ENCODE measurements at regions not wholly inside any gene's neighbourhood (a gene's known extent, or its start where the extent isn't known, plus 50 kb on each side); places are given as distances from the start of the nearest gene placed in this dataset.

DNA sequence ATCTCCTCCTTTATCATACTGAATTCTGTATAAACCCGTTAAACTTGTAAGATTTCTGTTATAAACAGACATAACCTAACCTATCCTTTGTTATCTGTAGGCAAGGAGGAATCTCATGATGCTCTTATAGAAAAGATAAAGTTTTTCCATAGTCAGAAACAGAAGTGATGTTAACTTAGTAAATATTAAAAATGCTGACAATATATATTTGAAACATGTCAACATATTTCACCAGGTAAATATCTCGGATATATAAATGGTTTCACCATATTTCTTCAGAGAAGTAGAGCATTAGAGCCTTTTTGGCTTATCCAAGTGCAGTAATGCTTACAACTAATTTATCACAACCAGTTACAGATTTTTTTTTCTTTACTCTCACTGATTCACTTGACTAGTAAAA is 625.9 kb downstream of the PDHA2 start:
- ChIA-PET CTCF (no interaction called here), POLR2A (no interaction called here)
- TF ChIP-seq CTCF (IDR thresholded peaks at IDR 0.05; ENCODE audit: insufficient read depth in 1 of 2, low read depth in 1 of 2, low read length in 1 of 2, severe bottlenecking in 1 of 2, unreplicated experiment in 1 of 2), result no peak
- no peak overlapping the region for H3K27ac Mint-ChIP-seq (ENCODE audit: unreplicated experiment)
- H3K27me3 Mint-ChIP-seq (ENCODE audit: insufficient read depth, unreplicated experiment), result no peaks in the 10 kb centered on the region
- Histone ChIP-seq H3K4me3 (ENCODE audit: low read depth, low read length) (no peak overlapping the region), H3K4me1 (no peaks in the 10 kb centered on the region), H3K9me3 (no peaks in the 10 kb centered on the region), H3K27me3 (replicated peaks; ENCODE audit: control insufficient read depth, insufficient read depth, low read length) (no peaks in the 10 kb centered on the region), H3K36me3 (ENCODE audit: control insufficient read depth, insufficient read depth, low read length) (no peaks in the 10 kb centered on the region)
- intact Hi-C loops (cut with micrococcal nuclease; ENCODE audit: unreplicated experiment), result no loop called here
- no peaks in the 10 kb centered on the region for H3K4me1 Mint-ChIP-seq (ENCODE audit: low read depth, unreplicated experiment)
- no peak overlapping the region for H3K4me3 Mint-ChIP-seq (ENCODE audit: unreplicated experiment)
- no peaks in the 10 kb centered on the region for H3K36me3 Mint-ChIP-seq (ENCODE audit: insufficient read depth, unreplicated experiment)
- H3K9me3 Mint-ChIP-seq (ENCODE audit: unreplicated experiment), result no peaks in the 10 kb centered on the region
- no TSS peak for BruUV-seq (replicated peaks)
- no peak for DNase-seq

GRCh38 chr4:96471956-96472867 is 632.3 kb downstream of the PDHA2 start:
- H3K4me1 ChIP-seq, result no peaks in the 10 kb centered on the region
- ChIA-PET POLR2A (no interaction called here), CTCF (no interaction called here)
- no peaks in the 10 kb centered on the region for H3K9me3 Mint-ChIP-seq (ENCODE audit: unreplicated experiment)
- H3K36me3 ChIP-seq (ENCODE audit: control insufficient read depth, insufficient read depth, low read length), result no peaks in the 10 kb centered on the region
- TF ChIP-seq CTCF (IDR thresholded peaks at IDR 0.05; ENCODE audit: insufficient read depth in 1 of 2, low read depth in 1 of 2, low read length in 1 of 2, severe bottlenecking in 1 of 2, unreplicated experiment in 1 of 2), result no peak
- H3K27ac Mint-ChIP-seq (ENCODE audit: unreplicated experiment), result no peak overlapping the region
- no peaks in the 10 kb centered on the region for H3K27me3 ChIP-seq (replicated peaks; ENCODE audit: control insufficient read depth, insufficient read depth, low read length)
- intact Hi-C loops (cut with micrococcal nuclease; ENCODE audit: unreplicated experiment), result no loop called here
- H3K9me3 ChIP-seq, result no peaks in the 10 kb centered on the region
- peaks cover 7% of the 10 kb centered on the region for H3K4me1 Mint-ChIP-seq (ENCODE audit: low read depth, unreplicated experiment)
- no peak for DNase-seq
- no peaks in the 10 kb centered on the region for H3K27me3 Mint-ChIP-seq (ENCODE audit: insufficient read depth, unreplicated experiment)
- no peak overlapping the region for H3K4me3 ChIP-seq (ENCODE audit: low read depth, low read length)
- H3K36me3 Mint-ChIP-seq (ENCODE audit: insufficient read depth, unreplicated experiment), result no peaks in the 10 kb centered on the region
- no peak overlapping the region for H3K4me3 Mint-ChIP-seq (ENCODE audit: unreplicated experiment)
- BruUV-seq (replicated peaks), result no TSS peak

DNA sequence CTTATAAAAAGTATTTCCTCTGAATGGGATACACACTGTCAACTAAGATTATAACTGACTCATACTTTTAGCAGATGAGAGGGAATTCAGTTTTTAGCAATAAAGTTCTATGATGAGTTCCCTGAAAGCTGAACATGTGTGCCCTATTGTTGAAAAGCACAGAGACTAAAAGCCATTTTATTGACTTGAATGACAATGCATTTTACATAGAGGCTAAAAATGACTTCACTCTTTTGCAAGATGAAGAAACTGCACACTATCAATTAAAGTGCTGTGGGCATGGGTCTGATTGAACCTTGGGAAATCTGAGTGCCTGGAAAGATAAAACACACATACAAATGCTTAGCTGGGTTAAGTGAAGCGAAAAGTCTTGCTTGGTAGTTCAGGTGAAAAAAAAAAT is 633.4 kb downstream of the PDHA2 start:
- H3K27me3 ChIP-seq (replicated peaks; ENCODE audit: control insufficient read depth, insufficient read depth, low read length), result no peaks in the 10 kb centered on the region
- POLR2A ChIA-PET, result no interaction called here
- no peaks in the 10 kb centered on the region for H3K36me3 Mint-ChIP-seq (ENCODE audit: insufficient read depth, unreplicated experiment)
- no peak overlapping the region for H3K27ac Mint-ChIP-seq (ENCODE audit: unreplicated experiment)
- H3K4me1 ChIP-seq, result no peaks in the 10 kb centered on the region
- H3K27me3 Mint-ChIP-seq (ENCODE audit: insufficient read depth, unreplicated experiment), result no peaks in the 10 kb centered on the region
- no peak overlapping the region for H3K4me3 Mint-ChIP-seq (ENCODE audit: unreplicated experiment)
- intact Hi-C loops (cut with micrococcal nuclease; ENCODE audit: unreplicated experiment), result no loop called here
- CTCF ChIA-PET, result no interaction called here
- DNase-seq, result no peak
- no TSS peak for BruUV-seq (replicated peaks)
- H3K9me3 Mint-ChIP-seq (ENCODE audit: unreplicated experiment), result no peaks in the 10 kb centered on the region
- no peaks in the 10 kb centered on the region for H3K36me3 ChIP-seq (ENCODE audit: control insufficient read depth, insufficient read depth, low read length)
- H3K9me3 ChIP-seq, result no peaks in the 10 kb centered on the region
- peaks cover 7% of the 10 kb centered on the region for H3K4me1 Mint-ChIP-seq (ENCODE audit: low read depth, unreplicated experiment)
- no peak overlapping the region for H3K4me3 ChIP-seq (ENCODE audit: low read depth, low read length)
- TF ChIP-seq CTCF (IDR thresholded peaks at IDR 0.05; ENCODE audit: insufficient read depth in 1 of 2, low read depth in 1 of 2, low read length in 1 of 2, severe bottlenecking in 1 of 2, unreplicated experiment in 1 of 2), result no peak
